ENCODE measurements at regions not wholly inside any gene's neighbourhood (a gene's known extent, or its start where the extent isn't known, plus 50 kb on each side); places are given as distances from the start of the nearest gene placed in this dataset.
A peak's percentile ranks its signal among the peaks of the same experiment; 100 is the strongest.

DNA sequence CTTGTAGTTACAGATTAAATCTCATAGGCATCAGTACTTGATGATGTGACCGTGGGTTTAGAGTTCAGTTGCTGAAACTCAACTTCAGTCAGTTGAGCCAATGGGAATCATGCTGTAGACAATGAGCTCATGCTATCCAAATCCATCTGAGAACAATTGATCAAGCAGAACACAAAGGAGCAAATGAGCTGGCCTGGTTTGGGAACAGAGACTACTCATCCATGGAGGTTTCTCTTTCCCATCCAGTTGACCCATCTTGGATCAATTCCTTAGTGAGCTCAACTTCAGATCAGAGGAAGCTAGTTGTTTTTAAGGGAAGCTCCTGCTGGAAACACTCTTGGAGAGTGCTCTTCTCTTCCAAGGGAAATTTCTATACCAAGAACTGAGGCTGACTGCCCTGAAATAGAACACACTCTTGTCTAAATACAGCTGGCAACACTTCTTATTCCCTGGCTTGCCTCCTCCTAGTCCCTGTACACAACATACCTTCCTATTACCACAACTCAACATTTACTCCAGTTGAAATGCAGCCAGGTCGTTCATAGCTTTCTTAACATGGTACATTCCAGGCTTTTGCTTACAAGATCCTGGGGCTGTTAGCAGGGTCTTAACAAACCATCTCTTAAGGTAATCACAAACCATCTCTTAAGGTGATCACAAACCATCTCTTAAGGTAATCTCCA is 203.9 kb upstream of the PRDM1 start:
- Histone ChIP-seq H3K9me3 (ENCODE audit: insufficient read depth, low read length) (no peaks in the 10 kb centered on the region), H3K27ac (ENCODE audit: low read length) (no peak overlapping the region), H3K79me2 (ENCODE audit: low read length) (no peaks in the 10 kb centered on the region), H3K9ac (ENCODE audit: low read length) (no peak overlapping the region), H3K4me1 (ENCODE audit: low read length) (peaks cover 70% of the 10 kb centered on the region), H4K20me1 (ENCODE audit: insufficient read depth, low read length) (no peaks in the 10 kb centered on the region), H3K27me3 (ENCODE audit: low read depth, low read length) (no peaks in the 10 kb centered on the region), H3K4me3 (ENCODE audit: low read length) (no peak overlapping the region), H3K4me2 (ENCODE audit: low read length) (peak overlapping the region; percentile 97), H3K36me3 (replicated peaks; ENCODE audit: low read depth, low read length) (no peaks in the 10 kb centered on the region), H2AFZ (ENCODE audit: low read depth, low read length) (no peak overlapping the region)
- TF ChIP-seq EZH2phosphoT487 (IDR thresholded peaks at IDR 0.05; ENCODE audit: low read depth) = no peak
- TF ChIP-seq, protein P1, sequence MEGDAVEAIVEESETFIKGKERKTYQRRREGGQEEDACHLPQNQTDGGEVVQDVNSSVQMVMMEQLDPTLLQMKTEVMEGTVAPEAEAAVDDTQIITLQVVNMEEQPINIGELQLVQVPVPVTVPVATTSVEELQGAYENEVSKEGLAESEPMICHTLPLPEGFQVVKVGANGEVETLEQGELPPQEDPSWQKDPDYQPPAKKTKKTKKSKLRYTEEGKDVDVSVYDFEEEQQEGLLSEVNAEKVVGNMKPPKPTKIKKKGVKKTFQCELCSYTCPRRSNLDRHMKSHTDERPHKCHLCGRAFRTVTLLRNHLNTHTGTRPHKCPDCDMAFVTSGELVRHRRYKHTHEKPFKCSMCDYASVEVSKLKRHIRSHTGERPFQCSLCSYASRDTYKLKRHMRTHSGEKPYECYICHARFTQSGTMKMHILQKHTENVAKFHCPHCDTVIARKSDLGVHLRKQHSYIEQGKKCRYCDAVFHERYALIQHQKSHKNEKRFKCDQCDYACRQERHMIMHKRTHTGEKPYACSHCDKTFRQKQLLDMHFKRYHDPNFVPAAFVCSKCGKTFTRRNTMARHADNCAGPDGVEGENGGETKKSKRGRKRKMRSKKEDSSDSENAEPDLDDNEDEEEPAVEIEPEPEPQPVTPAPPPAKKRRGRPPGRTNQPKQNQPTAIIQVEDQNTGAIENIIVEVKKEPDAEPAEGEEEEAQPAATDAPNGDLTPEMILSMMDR (IDR thresholded peaks at IDR 0.05; ENCODE audit: low read depth, low read length) = no peak

DNA sequence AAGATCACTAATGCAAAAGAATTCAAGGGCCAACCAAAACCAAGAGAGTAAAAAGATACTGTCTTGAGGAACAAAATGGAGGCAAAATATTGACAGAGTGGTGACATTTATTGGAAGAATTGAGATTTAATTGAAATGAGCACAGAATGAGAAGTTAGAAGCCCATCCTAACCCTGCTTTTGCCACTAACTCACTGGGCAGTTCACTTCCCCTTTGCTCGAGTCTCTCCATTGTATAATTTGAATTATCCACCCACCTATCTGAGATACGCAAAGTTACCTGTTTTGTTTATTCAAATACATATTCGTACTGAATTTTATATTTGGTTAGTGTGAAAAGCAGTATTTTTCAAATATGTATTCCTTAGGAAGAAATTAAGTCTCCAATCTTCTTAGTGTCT is 204.5 kb upstream of the PRDM1 start:
- H3K36me3 ChIP-seq (replicated peaks; ENCODE audit: low read depth, low read length) = no peaks in the 10 kb centered on the region
- H3K79me2 ChIP-seq (ENCODE audit: low read length) = no peaks in the 10 kb centered on the region
- H3K4me3 ChIP-seq (ENCODE audit: low read length) = no peak overlapping the region
- no peak overlapping the region for H2AFZ ChIP-seq (ENCODE audit: low read depth, low read length)
- TF ChIP-seq, protein P1 (IDR thresholded peaks at IDR 0.05; ENCODE audit: low read depth, low read length) = no peak
- no peak for TF ChIP-seq EZH2phosphoT487 (IDR thresholded peaks at IDR 0.05; ENCODE audit: low read depth)
- H3K27ac ChIP-seq (ENCODE audit: low read length) = no peak overlapping the region
- peak overlapping the region; percentile 97 for H3K4me2 ChIP-seq (ENCODE audit: low read length)
- no peaks in the 10 kb centered on the region for H4K20me1 ChIP-seq (ENCODE audit: insufficient read depth, low read length)
- peaks cover 67% of the 10 kb centered on the region for H3K4me1 ChIP-seq (ENCODE audit: low read length)
- no peaks in the 10 kb centered on the region for H3K27me3 ChIP-seq (ENCODE audit: low read depth, low read length)
- no peaks in the 10 kb centered on the region for H3K9me3 ChIP-seq (ENCODE audit: insufficient read depth, low read length)
- no peak overlapping the region for H3K9ac ChIP-seq (ENCODE audit: low read length)

DNA sequence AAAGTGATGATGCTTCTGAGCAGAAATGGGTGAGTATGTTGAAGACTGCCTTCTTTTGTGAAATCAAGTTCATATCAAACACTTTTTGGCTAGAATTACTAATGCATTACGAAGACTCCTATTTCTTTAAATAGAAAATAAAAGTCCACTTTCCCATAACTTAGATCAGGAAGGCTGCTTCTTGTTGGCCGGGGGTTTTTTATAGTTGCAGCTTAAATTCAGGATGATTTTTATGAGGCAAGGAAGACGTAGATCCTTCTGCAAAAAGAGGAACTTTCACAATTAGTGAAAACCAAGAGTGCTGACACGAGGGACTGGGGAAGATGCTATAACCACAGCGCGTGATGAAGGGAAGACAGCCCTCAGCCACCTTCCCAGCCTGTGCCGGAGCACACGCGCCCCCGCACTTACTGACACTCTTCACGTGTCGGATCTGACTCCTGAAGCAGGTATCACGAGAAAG is 206.1 kb upstream of the PRDM1 start:
- Histone ChIP-seq H4K20me1 (ENCODE audit: insufficient read depth, low read length) (no peaks in the 10 kb centered on the region), H3K27ac (ENCODE audit: low read length) (peak overlapping the region; percentile 58), H3K4me3 (ENCODE audit: low read length) (peak overlapping the region; percentile 69), H3K4me2 (ENCODE audit: low read length) (peak overlapping the region; percentile 97), H3K36me3 (replicated peaks; ENCODE audit: low read depth, low read length) (no peaks in the 10 kb centered on the region), H3K4me1 (ENCODE audit: low read length) (peaks cover 59% of the 10 kb centered on the region), H3K9ac (ENCODE audit: low read length) (peak overlapping the region; percentile 65), H3K79me2 (ENCODE audit: low read length) (no peaks in the 10 kb centered on the region), H2AFZ (ENCODE audit: low read depth, low read length) (peak overlapping the region; percentile 58; the same call in 1 of the 2 replicates), H3K27me3 (ENCODE audit: low read depth, low read length) (no peaks in the 10 kb centered on the region), H3K9me3 (ENCODE audit: insufficient read depth, low read length) (no peaks in the 10 kb centered on the region)
- no peak for TF ChIP-seq EZH2phosphoT487 (IDR thresholded peaks at IDR 0.05; ENCODE audit: low read depth)
- TF ChIP-seq, protein P1 (IDR thresholded peaks at IDR 0.05; ENCODE audit: low read depth, low read length) = no peak

DNA sequence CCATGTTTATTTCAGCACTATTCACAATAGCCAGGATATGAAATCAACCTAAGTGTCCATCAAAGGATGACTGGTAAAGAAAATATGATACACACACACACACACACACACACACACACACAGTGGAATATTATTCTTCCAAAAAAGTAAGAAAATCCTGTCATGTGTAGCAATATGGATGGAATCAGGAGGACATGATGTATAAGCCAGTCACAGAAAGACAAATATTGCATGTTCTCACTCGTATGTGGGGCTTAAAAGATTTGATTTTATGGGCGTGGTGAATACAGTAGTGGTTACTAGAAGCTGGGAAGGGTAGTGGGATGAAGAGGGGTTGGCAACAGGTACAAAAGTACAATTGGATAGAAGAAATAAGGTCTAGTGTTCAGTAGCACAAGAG is 207.0 kb upstream of the PRDM1 start:
- peaks cover 56% of the 10 kb centered on the region for H3K4me1 ChIP-seq (ENCODE audit: low read length)
- H3K4me2 ChIP-seq (ENCODE audit: low read length) = no peak overlapping the region
- no peak overlapping the region for H3K27ac ChIP-seq (ENCODE audit: low read length)
- H3K79me2 ChIP-seq (ENCODE audit: low read length) = no peaks in the 10 kb centered on the region
- no peak for TF ChIP-seq EZH2phosphoT487 (IDR thresholded peaks at IDR 0.05; ENCODE audit: low read depth)
- TF ChIP-seq, protein P1 (IDR thresholded peaks at IDR 0.05; ENCODE audit: low read depth, low read length) = no peak
- H4K20me1 ChIP-seq (ENCODE audit: insufficient read depth, low read length) = no peaks in the 10 kb centered on the region
- H3K9me3 ChIP-seq (ENCODE audit: insufficient read depth, low read length) = no peaks in the 10 kb centered on the region
- no peaks in the 10 kb centered on the region for H3K36me3 ChIP-seq (replicated peaks; ENCODE audit: low read depth, low read length)
- H3K27me3 ChIP-seq (ENCODE audit: low read depth, low read length) = no peaks in the 10 kb centered on the region
- no peak overlapping the region for H3K9ac ChIP-seq (ENCODE audit: low read length)
- no peak overlapping the region for H2AFZ ChIP-seq (ENCODE audit: low read depth, low read length)
- H3K4me3 ChIP-seq (ENCODE audit: low read length) = no peak overlapping the region
